SK-N-SH (cell line): ENCODE measurements at regions not wholly inside any gene's neighbourhood (a gene's known extent, or its start where the extent isn't known, plus 50 kb on each side); places are given as distances from the start of the nearest gene placed in this dataset.

Source experiments
- CTCF ChIA-PET: fragments of 300-600, 350-600 bp; formaldehyde crosslinking; extraction: SDS; loops from one replicate; lab custom pipeline; 2021; lab: Yijun Ruan, JAX
- POLR2A ChIA-PET: fragments of 350-600 bp; sonication (Branson Sonifier 250); formaldehyde crosslinking; extraction: SDS; loops from one replicate; lab custom pipeline; 2020; ENCODE audit warnings: antibody characterized with exemption, inconsistent platforms; lab: Yijun Ruan, JAX
- DNase-seq: peaks from one replicate; pipeline ENCODE4 v3.0.0; 2012
- H2AFZ ChIP-seq: fragments of 200-600 bp; sonication (generic); 2 replicates; pipeline ENCODE4 v1.8.1; 2016; ENCODE audit warnings: antibody characterized with exemption, mild to moderate bottlenecking, low read depth
- H3F3A ChIP-seq: fragments of 200-600 bp; sonication (generic); replicated peaks from 2 replicates; pipeline ENCODE3; 2016; ENCODE audit warnings: antibody characterized with exemption, mild to moderate bottlenecking; ENCODE audit not compliant: insufficient read depth
- H3K27ac ChIP-seq, 2 experiments: fragments of 200-500 bp in 1 of 2; fragments of 200-600 bp in 1 of 2; sonication (Bioruptor generic) in 1 of 2; sonication (generic), shearing (Covaris generic) in 1 of 2; 2 replicates each; pipeline versions ENCODE4 v1.5.1 to v1.6.1; 2014 to 2016; ENCODE audit warnings: low read depth in 2 of 2, inconsistent platforms in 1 of 2, low read length in 1 of 2, mild to moderate bottlenecking in 1 of 2, mixed read lengths in 1 of 2
- H3K27me3 ChIP-seq: fragments of 200-600 bp; sonication (generic), shearing (Covaris generic); 2 replicates; pipeline ENCODE4 v1.6.1; 2016; ENCODE audit warnings: mixed run types; ENCODE audit not compliant: insufficient read depth
- H3K36me3 ChIP-seq, 2 experiments: fragments of 200-500 bp in 1 of 2; fragments of 200-600 bp in 1 of 2; sonication (Bioruptor generic) in 1 of 2; sonication (generic) in 1 of 2; replicated peaks in 1 of 2; 2 replicates each; pipeline versions ENCODE3 to v1.5.1; 2014 to 2016; ENCODE audit warnings: low read length in 1 of 2, mild to moderate bottlenecking in 1 of 2; ENCODE audit not compliant: insufficient read depth in 2 of 2, control insufficient read depth in 1 of 2
- H3K4me1 ChIP-seq, 2 experiments: fragments of 200-500 bp in 1 of 2; fragments of 200-600 bp in 1 of 2; sonication (Bioruptor generic) in 1 of 2; sonication (generic), shearing (Covaris generic) in 1 of 2; 2 replicates each; pipeline versions ENCODE4 v1.5.1 to v1.6.1; 2014 to 2016; ENCODE audit warnings: low read depth in 1 of 2, low read length in 1 of 2, mixed run types in 1 of 2; ENCODE audit not compliant: insufficient read depth in 2 of 2, control insufficient read depth in 1 of 2
- H3K4me2 ChIP-seq: fragments of 200-600 bp; sonication (generic), shearing (Covaris generic); 2 replicates; pipeline ENCODE4 v1.6.1; 2017; ENCODE audit warnings: mixed run types
- H3K4me3 ChIP-seq, 2 experiments: fragments of 200-500 bp in 1 of 2; fragments of 200-600 bp in 1 of 2; sonication (Bioruptor generic) in 1 of 2; sonication (generic), shearing (Covaris generic) in 1 of 2; 2 replicates each; pipeline versions ENCODE4 v1.5.1 to v1.8.1; 2014 to 2016; ENCODE audit warnings: low read depth in 2 of 2, inconsistent platforms in 1 of 2, low read length in 1 of 2, mild to moderate bottlenecking in 1 of 2, mixed read lengths in 1 of 2, moderate library complexity in 1 of 2
- H3K79me2 ChIP-seq: fragments of 200-600 bp; sonication (generic); 2 replicates; pipeline ENCODE4 v1.8.1; 2017; ENCODE audit warnings: mild to moderate bottlenecking; ENCODE audit not compliant: insufficient read depth
- H3K9ac ChIP-seq: fragments of 200-600 bp; sonication (generic); 2 replicates; pipeline ENCODE4 v1.6.1; 2017; ENCODE audit warnings: mixed run types
- H3K9me2 ChIP-seq: fragments of 200-600 bp; sonication (generic); 2 replicates; pipeline ENCODE4 v1.6.1; 2017; ENCODE audit warnings: mixed run types
- H3K9me3 ChIP-seq: fragments of 200-600 bp; sonication (generic); 2 replicates; pipeline ENCODE4 v1.6.1; 2017; ENCODE audit warnings: mixed run types, mild to moderate bottlenecking, moderate library complexity
- H4K20me1 ChIP-seq: fragments of 200-600 bp; sonication (generic); 2 replicates; pipeline ENCODE4 v1.6.1; 2017; ENCODE audit warnings: mild to moderate bottlenecking, mixed run types; ENCODE audit not compliant: insufficient read depth
- EZH2phosphoT487 ChIP-seq: fragments of 200-600 bp; sonication (generic); IDR thresholded peaks from 2 replicates; pipeline ENCODE4 v1.6.1; 2017; ENCODE audit warnings: low read depth, mixed run types, mild to moderate bottlenecking, antibody characterized with exemption, moderate library complexity, borderline replicate concordance
- FOSL2 ChIP-seq: IDR thresholded peaks from 2 replicates; pipeline ENCODE4 v1.4.0; 2012; ENCODE audit warnings: low read depth, mild to moderate bottlenecking, moderate library complexity, borderline replicate concordance
- FOXM1 ChIP-seq: IDR thresholded peaks from 2 replicates; pipeline ENCODE4 v1.4.0; 2012; ENCODE audit warnings: low read depth, mild to moderate bottlenecking
- GABPA ChIP-seq: IDR thresholded peaks from 2 replicates; pipeline ENCODE4 v1.4.0; 2012; ENCODE audit warnings: low read depth, mild to moderate bottlenecking
- NRF1 ChIP-seq: IDR thresholded peaks from 2 replicates; pipeline ENCODE4 v1.6.1; 2012; ENCODE audit warnings: low read depth, mild to moderate bottlenecking, low read length
- POLR2AphosphoS5 ChIP-seq: IDR thresholded peaks from 2 replicates; pipeline ENCODE4 v1.6.1; 2012; ENCODE audit warnings: low read depth, low read length
- RCOR1 ChIP-seq: fragments of 150-350 bp; IDR thresholded peaks from 2 replicates; pipeline ENCODE4 v1.6.1; 2017; ENCODE audit warnings: antibody characterized with exemption, low read length
- REST ChIP-seq: IDR thresholded peaks from 2 replicates; pipeline ENCODE4 v1.6.1; 2012; ENCODE audit warnings: mild to moderate bottlenecking, low read depth, low read length, moderate library complexity
- TAF1 ChIP-seq: IDR thresholded peaks from 2 replicates; pipeline ENCODE4 v1.6.1; 2012; ENCODE audit warnings: low read depth, mild to moderate bottlenecking, low read length, moderate library complexity, borderline replicate concordance
- TEAD4 ChIP-seq: IDR thresholded peaks from 2 replicates; pipeline ENCODE4 v1.4.0; 2012; ENCODE audit warnings: mild to moderate bottlenecking, borderline replicate concordance; ENCODE audit not compliant: insufficient read depth
- USF1 ChIP-seq: IDR thresholded peaks from 2 replicates; pipeline ENCODE4 v1.4.0; 2012; ENCODE audit warnings: low read depth, borderline replicate concordance
- USF2 ChIP-seq: fragments of 150-350 bp; IDR thresholded peaks from 2 replicates; pipeline ENCODE4 v1.6.1; 2017; ENCODE audit warnings: antibody characterized with exemption, low read length, low read depth, borderline replicate concordance
- ZBTB33 ChIP-seq: IDR thresholded peaks from 2 replicates; pipeline ENCODE4 v1.4.0; 2012; ENCODE audit warnings: low read depth, borderline replicate concordance
- WGBS: methylation state at CpG from one replicate; pipeline ENCODE4 v1.1.6; 2017; ENCODE audit warnings: low lambda C conversion rate; 5-methylcytosine and 5-hydroxymethylcytosine counted together

GRCh38 chr3:144079634-144080033 lies 108.0 kb downstream of the DIPK2A start:
- no peaks in the 10 kb centered on the region for H3K9me2 ChIP-seq
- POLR2A ChIA-PET, result no interaction called here
- H3K79me2 ChIP-seq, result no peaks in the 10 kb centered on the region
- DNase-seq, result no peak
- TF ChIP-seq USF2 (no peak), EZH2phosphoT487 (no peak), GABPA (no peak), USF1 (no peak), RCOR1 (no peak), ZBTB33 (no peak), FOXM1 (no peak), POLR2AphosphoS5 (no peak)
- no peaks in the 10 kb centered on the region for H3K9me3 ChIP-seq
- H3K36me3 ChIP-seq, result no peaks in the 10 kb centered on the region
- WGBS, result 0% methylated on average over 2 of the region's 2 CpGs
- H3K27ac ChIP-seq, result no peak overlapping the region
- H3K27me3 ChIP-seq, result no peaks in the 10 kb centered on the region
- H3K4me2 ChIP-seq, result no peak overlapping the region
- H3F3A ChIP-seq, result no peaks in the 10 kb centered on the region
- no peak overlapping the region for H3K4me3 ChIP-seq
- no peak overlapping the region for H2AFZ ChIP-seq
- CTCF ChIA-PET, result no interaction called here
- no peak overlapping the region for H3K9ac ChIP-seq
- H4K20me1 ChIP-seq, result no peaks in the 10 kb centered on the region
- no peaks in the 10 kb centered on the region for H3K4me1 ChIP-seq

- Histone ChIP-seq H3K4me2 (no peak overlapping the region), H3K27me3 (no peaks in the 10 kb centered on the region), H4K20me1 (no peaks in the 10 kb centered on the region), H2AFZ (no peak overlapping the region), H3K9ac (no peak overlapping the region), H3K9me2 (no peaks in the 10 kb centered on the region), H3K79me2 (no peaks in the 10 kb centered on the region), H3K27ac (no peak overlapping the region), H3K4me1 (no peaks in the 10 kb centered on the region), H3K9me3 (no peaks in the 10 kb centered on the region), H3K36me3 (no peaks in the 10 kb centered on the region), H3F3A (no peaks in the 10 kb centered on the region), H3K4me3 (no peak overlapping the region)
- ChIA-PET POLR2A (no interaction called here), CTCF (no interaction called here)
- WGBS, result 0% methylated on average over 2 of the region's 2 CpGs
- TF ChIP-seq NRF1, result no peak
- no peak for TF ChIP-seq USF2
- no peak for TF ChIP-seq TAF1
- TF ChIP-seq FOSL2, result no peak
- no peak for TF ChIP-seq REST
- no peak for TF ChIP-seq POLR2AphosphoS5
- no peak for TF ChIP-seq TEAD4
- no peak for DNase-seq
These were observed 113.3 kb downstream of the DIPK2A start for GRCh38 chr3:144084929-144085328.
